ENCODE measurements at regions not wholly inside any gene's neighbourhood (a gene's known extent, or its start where the extent isn't known, plus 50 kb on each side); places are given as distances from the start of the nearest gene placed in this dataset.

- H3K9ac ChIP-seq (replicated peaks; ENCODE audit: extremely low read depth, insufficient read depth, low read length) = no peak overlapping the region
- ChIA-PET CTCF (no interaction called here), POLR2A (no interaction called here)
- no peak for FAIRE-seq
- H3K27ac ChIP-seq (ENCODE audit: insufficient read depth, low read depth, low read length) = no peak overlapping the region
- no peaks in the 10 kb centered on the region for H3K9me3 ChIP-seq (replicated peaks; ENCODE audit: control insufficient read depth, insufficient read depth, low read length)
- H3K4me2 ChIP-seq (ENCODE audit: insufficient read depth, low read length) = no peak overlapping the region
- no peak overlapping the region for H3K4me3 ChIP-seq (replicated peaks in 1 of 3; ENCODE audit: insufficient read depth in 1 of 3, low read depth in 1 of 3, low read length in 3 of 3)
- H4K20me1 ChIP-seq (replicated peaks; ENCODE audit: control insufficient read depth, extremely low read depth, insufficient read depth, low read length) = no peaks in the 10 kb centered on the region
- H3K79me2 ChIP-seq (ENCODE audit: control insufficient read depth, insufficient read depth, low read length) = no peaks in the 10 kb centered on the region
- TF ChIP-seq POLR2A (IDR thresholded peaks at IDR 0.05; ENCODE audit: low read depth, low read length) = no peak
- no peak for TF ChIP-seq GATA2 (IDR thresholded peaks at IDR 0.05; ENCODE audit: insufficient read depth, insufficient read length, low read depth, low read length)
- TF ChIP-seq CTCF (IDR thresholded peaks at IDR 0.05; ENCODE audit: extremely low read depth in 1 of 2, insufficient read depth in 1 of 2, low read depth in 1 of 2, low read length in 2 of 2) = no peak
- TF ChIP-seq POLR2AphosphoS5 (IDR thresholded peaks at IDR 0.05; ENCODE audit: insufficient read depth, low read depth, low read length) = no peak
- TF ChIP-seq FOS (IDR thresholded peaks at IDR 0.05; ENCODE audit: borderline replicate concordance, insufficient read depth, low read length) = no peak
- no peak for TF ChIP-seq EZH2 (IDR thresholded peaks at IDR 0.05; ENCODE audit: borderline replicate concordance, low read depth, low read length, severe bottlenecking)
- no peak for TF ChIP-seq MYC (IDR thresholded peaks at IDR 0.05; ENCODE audit: low read depth, low read length)
- H3K4me1 ChIP-seq (ENCODE audit: control insufficient read depth, extremely low read depth, insufficient read depth, low read length) = peaks cover under 1% of the 10 kb centered on the region
- dilution Hi-C loops (cut with MboI; ENCODE audit: extremely low pct_ligation_motif_present, low sequenced_read_pairs) = no loop called here
- no peaks in the 10 kb centered on the region for H3K36me3 ChIP-seq (ENCODE audit: control insufficient read depth in 2 of 2, extremely low read depth in 1 of 2, insufficient read depth in 2 of 2, low read length in 2 of 2)
- BruUV-seq (replicated peaks) = no TSS peak
- DNase-seq (ENCODE audit: low read depth, low spot score) = no peak
- no peak overlapping the region for H2AFZ ChIP-seq (ENCODE audit: low read depth, low read length)
- H3K27me3 ChIP-seq (ENCODE audit: control insufficient read depth in 2 of 2, insufficient read depth in 2 of 2, low read length in 2 of 2) = no peaks in the 10 kb centered on the region
- H3K9me1 ChIP-seq (replicated peaks; ENCODE audit: control insufficient read depth, extremely low read depth, insufficient read depth, low read length) = no peaks in the 10 kb centered on the region
- intact Hi-C loops (cut with micrococcal nuclease) = no loop called here
Observed at GRCh38 chrX:120690941-120691340, 61.1 kb upstream of the C1GALT1C1 start.

GRCh38 chrX:120690344-120690743, 60.5 kb upstream of the C1GALT1C1 start:
- H3K27me3 ChIP-seq (ENCODE audit: control insufficient read depth in 2 of 2, insufficient read depth in 2 of 2, low read length in 2 of 2) = no peaks in the 10 kb centered on the region
- no peaks in the 10 kb centered on the region for H3K9me3 ChIP-seq (replicated peaks; ENCODE audit: control insufficient read depth, insufficient read depth, low read length)
- H3K27ac ChIP-seq (ENCODE audit: insufficient read depth, low read depth, low read length) = no peak overlapping the region
- no peaks in the 10 kb centered on the region for H3K79me2 ChIP-seq (ENCODE audit: control insufficient read depth, insufficient read depth, low read length)
- no peak overlapping the region for H2AFZ ChIP-seq (ENCODE audit: low read depth, low read length)
- DNase-seq (ENCODE audit: low read depth, low spot score) (no peak), FAIRE-seq (no peak)
- no peaks in the 10 kb centered on the region for H3K36me3 ChIP-seq (ENCODE audit: control insufficient read depth in 2 of 2, extremely low read depth in 1 of 2, insufficient read depth in 2 of 2, low read length in 2 of 2)
- H3K9ac ChIP-seq (replicated peaks; ENCODE audit: extremely low read depth, insufficient read depth, low read length) = no peak overlapping the region
- H3K4me2 ChIP-seq (ENCODE audit: insufficient read depth, low read length) = no peak overlapping the region
- no peak overlapping the region for H3K4me3 ChIP-seq (replicated peaks in 1 of 3; ENCODE audit: insufficient read depth in 1 of 3, low read depth in 1 of 3, low read length in 3 of 3)
- peaks cover 5% of the 10 kb centered on the region for H3K4me1 ChIP-seq (ENCODE audit: control insufficient read depth, extremely low read depth, insufficient read depth, low read length)
- TF ChIP-seq POLR2AphosphoS5 (IDR thresholded peaks at IDR 0.05; ENCODE audit: insufficient read depth, low read depth, low read length) (no peak), MAX (IDR thresholded peaks at IDR 0.05; ENCODE audit: insufficient read depth, insufficient read length) (no peak), JUN (IDR thresholded peaks at IDR 0.05; ENCODE audit: borderline replicate concordance, insufficient read depth, insufficient read length, low read depth) (no peak), GATA2 (IDR thresholded peaks at IDR 0.05; ENCODE audit: insufficient read depth, insufficient read length, low read depth, low read length) (no peak), MYC (IDR thresholded peaks at IDR 0.05; ENCODE audit: low read depth, low read length) (no peak), EZH2 (IDR thresholded peaks at IDR 0.05; ENCODE audit: borderline replicate concordance, low read depth, low read length, severe bottlenecking) (no peak), POLR2A (IDR thresholded peaks at IDR 0.05; ENCODE audit: low read depth, low read length) (no peak), FOS (IDR thresholded peaks at IDR 0.05; ENCODE audit: borderline replicate concordance, insufficient read depth, low read length) (no peak), CTCF (IDR thresholded peaks at IDR 0.05; ENCODE audit: extremely low read depth in 1 of 2, insufficient read depth in 1 of 2, low read depth in 1 of 2, low read length in 2 of 2) (no peak)
- dilution Hi-C loops (cut with MboI; ENCODE audit: extremely low pct_ligation_motif_present, low sequenced_read_pairs) (no loop called here), intact Hi-C loops (cut with micrococcal nuclease) (no loop called here)
- CTCF ChIA-PET = no interaction called here
- BruUV-seq (replicated peaks) = no TSS peak
- no peaks in the 10 kb centered on the region for H3K9me1 ChIP-seq (replicated peaks; ENCODE audit: control insufficient read depth, extremely low read depth, insufficient read depth, low read length)
- H4K20me1 ChIP-seq (replicated peaks; ENCODE audit: control insufficient read depth, extremely low read depth, insufficient read depth, low read length) = no peaks in the 10 kb centered on the region
- POLR2A ChIA-PET = no interaction called here
